ENCODE measurements at regions not wholly inside any gene's neighbourhood (a gene's known extent, or its start where the extent isn't known, plus 50 kb on each side); places are given as distances from the start of the nearest gene placed in this dataset.

DNA sequence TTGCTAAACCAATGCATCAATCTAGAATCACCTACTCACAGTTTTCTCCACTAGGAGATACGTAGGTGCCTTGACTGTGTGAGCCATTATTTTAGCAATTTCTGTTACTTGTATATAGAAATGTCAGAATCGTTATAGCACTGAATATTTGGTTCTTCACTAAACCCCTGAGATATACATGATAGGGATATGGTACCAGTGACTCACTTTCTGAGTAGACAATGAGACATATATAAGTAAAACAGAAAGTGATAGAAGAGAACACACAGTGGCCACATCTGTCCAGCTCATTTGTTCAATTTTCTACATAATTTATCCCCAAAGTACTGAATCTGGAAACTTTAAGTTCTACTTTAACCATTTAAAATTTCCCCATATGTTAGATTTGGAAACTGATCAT lies 1505.5 kb upstream of the TMEM132C start:
- no peak overlapping the region for H3K4me3 Mint-ChIP-seq (ENCODE audit: unreplicated experiment)
- H3K36me3 Mint-ChIP-seq (ENCODE audit: insufficient read depth, unreplicated experiment): no peaks in the 10 kb centered on the region
- intact Hi-C loops (cut with micrococcal nuclease): no loop called here
- TF ChIP-seq, protein P1, sequence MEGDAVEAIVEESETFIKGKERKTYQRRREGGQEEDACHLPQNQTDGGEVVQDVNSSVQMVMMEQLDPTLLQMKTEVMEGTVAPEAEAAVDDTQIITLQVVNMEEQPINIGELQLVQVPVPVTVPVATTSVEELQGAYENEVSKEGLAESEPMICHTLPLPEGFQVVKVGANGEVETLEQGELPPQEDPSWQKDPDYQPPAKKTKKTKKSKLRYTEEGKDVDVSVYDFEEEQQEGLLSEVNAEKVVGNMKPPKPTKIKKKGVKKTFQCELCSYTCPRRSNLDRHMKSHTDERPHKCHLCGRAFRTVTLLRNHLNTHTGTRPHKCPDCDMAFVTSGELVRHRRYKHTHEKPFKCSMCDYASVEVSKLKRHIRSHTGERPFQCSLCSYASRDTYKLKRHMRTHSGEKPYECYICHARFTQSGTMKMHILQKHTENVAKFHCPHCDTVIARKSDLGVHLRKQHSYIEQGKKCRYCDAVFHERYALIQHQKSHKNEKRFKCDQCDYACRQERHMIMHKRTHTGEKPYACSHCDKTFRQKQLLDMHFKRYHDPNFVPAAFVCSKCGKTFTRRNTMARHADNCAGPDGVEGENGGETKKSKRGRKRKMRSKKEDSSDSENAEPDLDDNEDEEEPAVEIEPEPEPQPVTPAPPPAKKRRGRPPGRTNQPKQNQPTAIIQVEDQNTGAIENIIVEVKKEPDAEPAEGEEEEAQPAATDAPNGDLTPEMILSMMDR (IDR thresholded peaks at IDR 0.05; ENCODE audit: unreplicated experiment): no peak
- no TSS peak for BruUV-seq (replicated peaks)
- H3K9me3 Mint-ChIP-seq (ENCODE audit: unreplicated experiment): peaks cover 16% of the 10 kb centered on the region
- no peak overlapping the region for H3K27ac Mint-ChIP-seq (ENCODE audit: low read depth, unreplicated experiment)
- POLR2A ChIA-PET: no interaction called here
- DNase-seq (ENCODE audit: unreplicated experiment): no peak
- CTCF ChIA-PET: no interaction called here
- no peaks in the 10 kb centered on the region for H3K4me1 Mint-ChIP-seq (ENCODE audit: insufficient read depth, unreplicated experiment)
- no peaks in the 10 kb centered on the region for H3K27me3 Mint-ChIP-seq (ENCODE audit: insufficient read depth, unreplicated experiment)

DNA sequence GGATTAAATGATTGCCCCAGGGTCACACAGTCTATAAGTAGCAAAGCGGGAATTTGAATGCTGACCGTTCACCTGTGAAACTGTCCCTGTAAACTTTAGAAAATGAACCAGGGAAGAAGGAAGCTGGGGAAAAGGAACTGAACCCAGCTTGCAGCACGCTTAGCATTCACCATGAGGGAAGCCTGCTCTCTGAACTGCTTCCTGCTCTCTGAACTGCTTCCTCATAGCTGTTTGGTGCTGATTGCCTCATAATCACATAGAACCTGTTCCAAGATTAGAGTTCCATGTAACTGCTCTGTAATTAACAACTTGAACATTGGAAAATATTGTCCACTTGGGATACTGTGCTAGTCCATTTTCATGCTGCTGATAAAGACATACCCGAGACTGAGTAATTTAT lies 1504.8 kb upstream of the TMEM132C start:
- CTCF ChIA-PET: interaction anchor here (1.8 kb wide), 1 partner anchor 15 kb away, joined by 4 read pairs; no protein-coding TSS in a partner anchor
- BruUV-seq (replicated peaks): no TSS peak
- TF ChIP-seq, protein P1 (IDR thresholded peaks at IDR 0.05; ENCODE audit: unreplicated experiment): no peak
- peaks cover 23% of the 10 kb centered on the region for H3K9me3 Mint-ChIP-seq (ENCODE audit: unreplicated experiment)
- no peak for DNase-seq (ENCODE audit: unreplicated experiment)
- H3K36me3 Mint-ChIP-seq (ENCODE audit: insufficient read depth, unreplicated experiment): no peaks in the 10 kb centered on the region
- POLR2A ChIA-PET: no interaction called here
- no peaks in the 10 kb centered on the region for H3K4me1 Mint-ChIP-seq (ENCODE audit: insufficient read depth, unreplicated experiment)
- no peak overlapping the region for H3K27ac Mint-ChIP-seq (ENCODE audit: low read depth, unreplicated experiment)
- no peak overlapping the region for H3K4me3 Mint-ChIP-seq (ENCODE audit: unreplicated experiment)
- intact Hi-C loops (cut with micrococcal nuclease): no loop called here
- H3K27me3 Mint-ChIP-seq (ENCODE audit: insufficient read depth, unreplicated experiment): no peaks in the 10 kb centered on the region

DNA sequence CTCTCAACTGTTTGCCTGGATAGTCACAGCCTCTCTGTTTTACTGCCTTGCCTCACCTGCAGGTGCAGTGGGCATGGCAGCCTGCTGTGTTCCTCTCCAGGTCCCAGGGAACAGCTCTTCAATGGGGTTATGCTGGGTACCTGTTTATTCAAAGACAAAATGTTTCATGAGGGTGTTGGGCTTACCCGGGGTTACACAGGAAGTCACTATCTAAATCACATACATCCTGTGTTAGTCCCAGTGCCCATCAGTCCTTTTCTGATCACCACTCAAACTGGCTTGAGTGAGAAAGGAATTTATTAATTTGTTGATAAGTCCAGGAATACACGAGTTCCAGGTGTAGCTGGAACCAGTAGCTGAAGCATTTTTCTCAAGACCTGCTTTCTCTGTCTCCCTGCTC lies 1503.6 kb upstream of the TMEM132C start:
- no peaks in the 10 kb centered on the region for H3K27me3 Mint-ChIP-seq (ENCODE audit: insufficient read depth, unreplicated experiment)
- DNase-seq (ENCODE audit: unreplicated experiment): no peak
- H3K36me3 Mint-ChIP-seq (ENCODE audit: insufficient read depth, unreplicated experiment): no peaks in the 10 kb centered on the region
- ChIA-PET CTCF (interaction anchor here (1.8 kb wide), 1 partner anchor 16 kb away, joined by 4 read pairs; no protein-coding TSS in a partner anchor), POLR2A (no interaction called here)
- no TSS peak for BruUV-seq (replicated peaks)
- no peak overlapping the region for H3K27ac Mint-ChIP-seq (ENCODE audit: low read depth, unreplicated experiment)
- H3K4me3 Mint-ChIP-seq (ENCODE audit: unreplicated experiment): no peak overlapping the region
- intact Hi-C loops (cut with micrococcal nuclease): no loop called here
- H3K4me1 Mint-ChIP-seq (ENCODE audit: insufficient read depth, unreplicated experiment): no peaks in the 10 kb centered on the region
- peaks cover 23% of the 10 kb centered on the region for H3K9me3 Mint-ChIP-seq (ENCODE audit: unreplicated experiment)
- TF ChIP-seq, protein P1 (IDR thresholded peaks at IDR 0.05; ENCODE audit: unreplicated experiment): no peak

DNA sequence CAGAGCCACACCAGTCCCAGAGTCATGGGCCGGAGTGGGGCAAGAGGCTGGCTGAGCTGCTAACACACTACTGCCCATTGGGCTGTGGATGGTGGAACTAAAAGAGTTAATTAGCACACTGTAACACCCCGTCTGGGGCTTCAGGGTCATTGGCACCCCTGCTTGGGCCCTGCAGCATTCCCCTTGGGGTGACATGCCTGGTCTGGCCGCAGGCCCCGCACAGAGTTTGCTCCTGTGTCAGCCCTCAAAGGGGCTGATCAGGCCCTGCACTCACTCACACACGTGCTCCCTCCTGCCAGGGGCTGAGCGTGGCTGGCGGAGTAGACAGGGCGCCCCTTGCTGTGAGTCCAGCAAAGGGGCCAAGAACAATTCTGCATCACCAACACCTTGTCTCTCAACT lies 1499.6 kb upstream of the TMEM132C start:
- DNase-seq (ENCODE audit: unreplicated experiment): no peak
- intact Hi-C loops (cut with micrococcal nuclease): no loop called here
- Mint-ChIP-seq H3K4me1 (ENCODE audit: insufficient read depth, unreplicated experiment) (no peaks in the 10 kb centered on the region), H3K9me3 (ENCODE audit: unreplicated experiment) (peaks cover 37% of the 10 kb centered on the region), H3K4me3 (ENCODE audit: unreplicated experiment) (no peak overlapping the region), H3K27ac (ENCODE audit: low read depth, unreplicated experiment) (no peak overlapping the region), H3K27me3 (ENCODE audit: insufficient read depth, unreplicated experiment) (no peaks in the 10 kb centered on the region), H3K36me3 (ENCODE audit: insufficient read depth, unreplicated experiment) (no peaks in the 10 kb centered on the region)
- TF ChIP-seq, protein P1 (IDR thresholded peaks at IDR 0.05; ENCODE audit: unreplicated experiment): no peak
- no TSS peak for BruUV-seq (replicated peaks)
- ChIA-PET CTCF (no interaction called here), POLR2A (no interaction called here)
